SK-N-MC (cell line): ENCODE measurements at regions not wholly inside any gene's neighbourhood (a gene's known extent, or its start where the extent isn't known, plus 50 kb on each side); places are given as distances from the start of the nearest gene placed in this dataset.

Source experiments
- DNase-seq: peaks from one replicate; pipeline ENCODE4 v3.0.0-alpha.2; 2011; ENCODE audit warnings: low read depth, low spot score
- H3K27ac ChIP-seq: fragments of 200-600 bp; sonication (generic); 2 replicates; pipeline ENCODE4 v1.5.1; 2016; ENCODE audit warnings: mixed run types
- H3K36me3 ChIP-seq: fragments of 200-600 bp; sonication (generic); 2 replicates; pipeline ENCODE4 v1.6.1; 2017; ENCODE audit warnings: antibody characterized with exemption, low read length, mixed read lengths; ENCODE audit not compliant: insufficient read depth
- H3K4me3 ChIP-seq: fragments of 200-600 bp; sonication (generic); 2 replicates; pipeline ENCODE4 v1.5.1; 2016
- H3K9ac ChIP-seq: fragments of 200-600 bp; sonication (generic); 2 replicates; pipeline ENCODE4 v1.8.0; 2017; ENCODE audit warnings: mixed run types, mixed read lengths; ENCODE audit not compliant: insufficient read length
- H3K9me3 ChIP-seq: fragments of 200-600 bp; sonication (generic); 2 replicates; pipeline ENCODE4 v1.6.1; 2017; ENCODE audit warnings: low read depth, mild to moderate bottlenecking, antibody characterized with exemption, low read length, moderate library complexity, mixed read lengths
- EZH2 ChIP-seq: fragments of 200-600 bp; sonication (generic); IDR thresholded peaks from one replicate; pipeline ENCODE4 v1.6.1; 2017; ENCODE audit warnings: antibody characterized with exemption
- FOXP2 ChIP-seq: optimal IDR thresholded peaks from 2 replicates; pipeline ENCODE3; 2011; ENCODE audit warnings: mild to moderate bottlenecking, moderate library complexity; ENCODE audit not compliant: insufficient read depth; ENCODE audit errors: extremely low read length, control extremely low read depth
- POLR2AphosphoS5 ChIP-seq: IDR thresholded peaks from 2 replicates; pipeline ENCODE4 v1.6.1; 2012; ENCODE audit warnings: mild to moderate bottlenecking, low read depth, low read length, borderline replicate concordance

DNA sequence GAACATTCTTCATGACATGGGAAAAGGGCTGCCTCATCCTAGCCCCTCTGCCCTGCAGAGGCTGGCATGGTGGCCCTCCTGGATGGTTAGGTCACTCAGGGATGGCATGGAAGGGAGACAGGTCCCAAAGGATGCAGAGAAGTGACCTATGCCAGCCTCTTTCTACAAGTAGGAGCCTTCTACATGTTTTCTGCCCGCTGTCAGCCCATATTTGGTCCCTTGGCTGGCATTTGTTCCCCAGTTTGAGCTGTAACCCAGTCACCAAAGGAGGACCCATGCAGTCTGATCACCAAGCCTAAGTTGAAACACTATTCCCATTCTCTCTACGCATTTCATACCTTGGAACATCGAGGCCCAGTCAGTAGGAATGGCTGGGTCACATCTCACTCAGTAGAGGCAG is 95.4 kb downstream of the PJA1 start:
- H3K9ac ChIP-seq = no peak overlapping the region
- DNase-seq = no peak
- H3K36me3 ChIP-seq = no peaks in the 10 kb centered on the region
- TF ChIP-seq POLR2AphosphoS5 = no peak
- TF ChIP-seq FOXP2 = no peak
- no peak for TF ChIP-seq EZH2
- H3K9me3 ChIP-seq = no peaks in the 10 kb centered on the region
- H3K4me3 ChIP-seq = no peak overlapping the region
- H3K27ac ChIP-seq = no peak overlapping the region

DNA sequence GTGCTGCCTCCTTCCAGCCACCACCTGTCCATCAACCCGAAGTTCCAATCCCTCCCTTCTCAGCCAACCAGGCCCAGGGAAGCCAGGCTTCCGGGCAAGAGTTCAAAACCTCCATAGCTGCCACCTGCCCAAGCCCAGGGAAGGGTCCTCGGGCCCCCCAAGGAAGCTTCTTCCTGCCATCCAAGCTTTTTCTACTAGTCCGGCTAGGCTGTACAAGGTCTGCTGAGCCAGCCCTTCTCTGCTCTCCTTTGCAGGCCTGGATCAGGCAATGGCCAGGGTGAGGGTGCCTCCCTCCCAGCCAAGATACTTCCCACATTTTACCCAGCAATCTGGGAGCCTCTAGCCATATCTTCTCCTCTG is 96.2 kb downstream of the PJA1 start:
- TF ChIP-seq EZH2 = no peak
- TF ChIP-seq FOXP2 = no peak
- no peak for TF ChIP-seq POLR2AphosphoS5
- Histone ChIP-seq H3K36me3 (no peaks in the 10 kb centered on the region), H3K27ac (no peak overlapping the region)

DNA sequence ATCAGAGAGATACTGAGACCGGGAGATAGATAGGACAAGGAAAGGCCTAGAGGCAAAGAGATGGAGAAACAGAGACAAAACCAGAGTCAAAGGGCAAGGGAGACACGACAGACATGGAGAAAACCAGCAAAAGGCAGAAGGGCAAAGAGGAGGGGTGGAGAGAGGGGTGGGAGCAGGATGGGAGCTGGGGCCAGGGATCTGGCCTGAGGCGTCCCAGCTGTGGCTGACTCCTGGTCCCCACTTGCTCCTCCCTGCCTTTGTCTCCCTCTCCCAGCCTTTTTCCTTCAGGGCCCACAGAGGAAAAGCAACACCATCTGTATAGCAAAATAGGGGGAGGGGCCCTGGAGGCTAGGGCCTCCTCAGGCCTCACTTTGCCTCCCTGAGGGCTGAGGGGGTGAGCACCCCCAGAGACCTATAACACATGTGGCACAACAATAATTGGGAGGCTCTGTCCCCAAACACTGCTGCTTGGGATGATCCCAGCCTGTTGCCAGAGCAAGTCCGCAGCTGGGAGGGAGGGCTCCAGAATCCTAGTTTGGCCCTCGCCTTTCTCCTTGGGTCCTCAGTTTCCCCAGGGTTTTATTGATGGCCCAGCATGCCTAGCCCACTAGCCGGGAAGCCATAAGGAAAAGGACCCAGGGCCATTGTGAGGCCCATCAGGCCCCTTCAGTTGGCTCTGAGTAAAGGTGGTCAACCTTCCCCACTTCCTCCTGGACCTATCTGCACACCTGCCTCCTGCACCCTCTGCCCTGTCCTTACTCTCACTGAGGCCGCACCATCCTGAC is 96.8 kb downstream of the PJA1 start:
- no peak overlapping the region for H3K9ac ChIP-seq
- no peaks in the 10 kb centered on the region for H3K36me3 ChIP-seq
- no peak for TF ChIP-seq POLR2AphosphoS5
- no peak for TF ChIP-seq FOXP2
- TF ChIP-seq EZH2 = no peak
- no peak overlapping the region for H3K4me3 ChIP-seq
- H3K27ac ChIP-seq = no peak overlapping the region
- no peaks in the 10 kb centered on the region for H3K9me3 ChIP-seq
- no peak for DNase-seq

More for the DNA sequence above, 96.2 kb downstream of the PJA1 start:
- Histone ChIP-seq H3K9ac (no peak overlapping the region), H3K9me3 (no peaks in the 10 kb centered on the region), H3K4me3 (no peak overlapping the region)
- DNase-seq = no peak

DNA sequence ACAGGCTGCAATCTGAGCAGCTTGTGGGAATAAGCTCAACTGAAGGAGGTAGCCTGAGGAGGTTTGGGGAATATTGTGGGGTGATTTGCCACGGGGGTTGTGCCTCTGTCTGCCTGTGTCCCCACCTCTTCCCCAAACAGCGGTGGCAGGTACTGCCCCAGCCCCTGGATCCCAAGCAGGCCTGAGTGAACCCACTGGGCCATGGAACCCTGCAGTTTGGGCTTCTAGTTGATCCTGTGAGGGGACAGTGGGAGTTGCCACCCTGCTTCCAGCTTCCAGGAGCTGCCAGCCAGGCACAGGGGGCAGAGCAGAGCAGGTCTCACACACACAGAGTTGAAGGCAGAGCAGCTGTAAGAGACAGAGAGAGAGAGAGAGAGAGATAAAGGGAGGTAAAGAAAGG is 97.4 kb downstream of the PJA1 start:
- no peak for DNase-seq
- no peak overlapping the region for H3K27ac ChIP-seq
- no peak overlapping the region for H3K4me3 ChIP-seq
- no peak overlapping the region for H3K9ac ChIP-seq
- H3K36me3 ChIP-seq = no peaks in the 10 kb centered on the region
- TF ChIP-seq EZH2 (no peak), POLR2AphosphoS5 (no peak), FOXP2 (no peak)
- H3K9me3 ChIP-seq = no peaks in the 10 kb centered on the region

DNA sequence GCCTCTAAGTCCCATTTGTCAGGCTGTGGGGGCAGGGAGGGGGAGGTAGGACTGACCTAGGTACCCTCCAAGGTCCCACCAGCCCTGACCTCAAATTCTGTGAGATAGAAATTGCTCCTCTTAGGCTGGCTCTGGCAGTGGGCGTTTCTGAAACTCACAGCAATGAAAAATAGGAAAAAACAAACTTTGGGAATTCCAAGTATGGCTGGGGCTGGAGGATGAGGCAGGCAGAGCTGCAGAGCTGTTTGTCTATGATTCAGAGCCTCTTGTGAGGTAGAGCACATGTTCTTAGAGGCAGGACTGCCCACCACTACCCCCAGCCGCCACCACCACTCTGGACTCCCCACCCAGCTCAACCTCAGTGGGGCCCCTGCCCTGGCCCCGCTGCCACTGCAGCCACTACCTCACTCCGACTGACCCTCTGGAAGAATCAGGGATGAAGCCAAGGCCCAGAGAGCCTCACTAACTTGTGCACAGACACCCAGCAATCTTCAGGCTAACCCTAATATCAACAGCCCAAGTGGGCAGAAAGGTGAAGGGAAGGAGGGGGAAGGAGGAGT is 98.2 kb downstream of the PJA1 start:
- Histone ChIP-seq H3K9ac (no peak overlapping the region), H3K36me3 (no peaks in the 10 kb centered on the region), H3K9me3 (no peaks in the 10 kb centered on the region), H3K27ac (no peak overlapping the region), H3K4me3 (no peak overlapping the region)
- no peak for DNase-seq
- TF ChIP-seq EZH2 = no peak
- no peak for TF ChIP-seq POLR2AphosphoS5
- TF ChIP-seq FOXP2 = no peak

DNA sequence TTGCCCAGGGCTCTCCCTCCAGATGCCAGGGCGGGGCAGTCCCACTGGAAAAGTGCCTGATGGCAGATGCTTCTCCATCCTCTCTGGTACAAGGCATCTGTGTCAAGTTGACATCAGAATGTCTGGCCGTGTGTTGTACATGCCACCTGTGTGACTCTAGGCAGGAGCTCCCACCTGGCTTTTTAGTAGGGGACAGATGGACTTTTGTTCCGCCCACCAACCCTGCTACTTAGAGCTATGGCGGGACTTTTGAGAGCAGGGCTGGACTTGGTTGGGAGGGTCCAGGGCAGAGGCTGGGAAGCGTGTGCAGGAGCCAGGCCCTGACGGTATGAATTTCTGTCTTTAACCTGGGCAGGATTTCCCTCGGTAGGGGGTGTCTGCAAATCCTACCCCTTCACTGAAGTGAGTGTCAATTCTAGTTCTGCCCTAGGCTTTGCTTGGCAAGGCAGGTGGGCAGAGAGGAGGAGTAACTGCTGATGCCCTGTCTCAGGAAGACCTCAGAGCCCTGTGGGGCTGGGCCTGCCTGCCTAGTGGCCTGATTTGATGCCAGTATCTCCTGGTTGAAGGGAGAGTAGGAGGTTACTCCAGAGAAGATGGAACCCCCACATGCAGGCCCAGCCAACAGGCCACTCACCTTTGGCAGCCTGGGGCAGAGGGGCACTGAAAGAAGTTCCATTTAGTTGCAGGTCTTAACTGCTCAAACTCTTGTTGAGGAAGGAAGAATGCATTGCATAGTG is 99.1 kb downstream of the PJA1 start:
- Histone ChIP-seq H3K9ac (no peak overlapping the region), H3K4me3 (no peak overlapping the region), H3K27ac (no peak overlapping the region), H3K9me3 (no peaks in the 10 kb centered on the region), H3K36me3 (no peaks in the 10 kb centered on the region)
- no peak for DNase-seq
- TF ChIP-seq EZH2 = no peak
- no peak for TF ChIP-seq FOXP2
- TF ChIP-seq POLR2AphosphoS5 = no peak

DNA sequence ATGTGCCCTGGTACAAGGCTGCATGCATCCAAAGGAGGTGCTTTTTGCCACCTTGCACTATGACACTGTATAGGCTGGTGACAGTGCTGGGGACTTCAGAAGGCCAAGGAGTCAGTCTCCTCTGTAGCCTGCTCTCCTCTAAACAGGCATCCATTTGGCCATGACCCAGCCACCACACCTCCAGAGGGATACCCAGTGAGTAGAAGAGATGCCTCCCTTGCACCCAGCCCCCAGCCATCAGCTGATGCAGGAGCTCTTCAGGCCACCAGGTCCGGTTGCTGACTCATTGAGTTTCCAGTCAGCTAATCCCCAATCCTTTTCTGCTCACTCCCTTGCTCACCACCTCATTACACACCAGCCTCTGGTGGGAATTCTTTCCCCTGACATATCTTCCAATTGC is 99.8 kb downstream of the PJA1 start:
- DNase-seq = no peak
- no peaks in the 10 kb centered on the region for H3K9me3 ChIP-seq
- H3K36me3 ChIP-seq = no peaks in the 10 kb centered on the region
- no peak overlapping the region for H3K27ac ChIP-seq
- H3K4me3 ChIP-seq = no peak overlapping the region
- no peak for TF ChIP-seq POLR2AphosphoS5
- TF ChIP-seq FOXP2 = no peak
- no peak for TF ChIP-seq EZH2
- H3K9ac ChIP-seq = no peak overlapping the region

DNA sequence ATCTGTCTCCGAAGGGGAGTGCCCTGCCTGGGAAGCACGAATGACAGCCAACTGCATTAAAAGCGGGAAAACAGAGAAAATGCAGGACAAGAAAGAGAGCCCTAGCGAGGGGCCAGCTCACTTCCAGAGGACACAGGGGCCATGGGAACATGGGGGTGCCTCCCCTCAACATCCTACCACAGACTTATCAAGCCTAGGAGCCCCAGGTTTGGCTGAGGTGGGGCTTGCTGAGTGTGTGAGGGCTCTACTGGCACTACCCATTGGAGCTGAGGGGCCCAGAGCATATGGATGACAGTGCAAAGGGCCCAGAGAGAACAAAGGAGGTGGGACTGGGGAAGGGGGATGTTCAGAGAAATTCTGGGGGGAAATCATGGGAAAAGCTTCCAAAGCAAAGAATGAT is 101.8 kb downstream of the PJA1 start:
- TF ChIP-seq EZH2 = no peak
- no peak for TF ChIP-seq POLR2AphosphoS5
- TF ChIP-seq FOXP2 = no peak
- no peak overlapping the region for H3K4me3 ChIP-seq
- no peak overlapping the region for H3K9ac ChIP-seq
- no peaks in the 10 kb centered on the region for H3K9me3 ChIP-seq
- H3K36me3 ChIP-seq = no peaks in the 10 kb centered on the region
- DNase-seq = no peak
- H3K27ac ChIP-seq = no peak overlapping the region

DNA sequence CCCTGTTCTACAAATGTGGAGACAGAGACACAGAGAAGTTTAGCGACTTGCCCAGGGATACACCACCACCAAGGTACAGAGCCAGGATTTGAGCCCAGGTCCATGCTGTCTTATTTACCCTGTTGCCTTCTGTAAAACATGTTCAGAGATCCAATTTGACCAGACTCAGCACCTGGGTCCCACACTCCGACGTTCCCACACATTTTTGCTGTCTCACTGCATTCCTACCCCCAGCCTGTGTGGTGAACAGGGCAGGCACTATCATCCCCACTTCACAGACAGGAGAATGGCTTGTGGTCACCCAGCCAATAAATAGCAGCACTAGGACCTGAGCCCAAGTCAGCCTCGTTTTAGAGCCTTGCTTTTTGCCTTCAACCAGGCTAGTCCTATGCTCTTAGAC is 102.8 kb downstream of the PJA1 start:
- H3K27ac ChIP-seq = no peak overlapping the region
- no peak overlapping the region for H3K9ac ChIP-seq
- no peak overlapping the region for H3K4me3 ChIP-seq
- TF ChIP-seq POLR2AphosphoS5 (no peak), EZH2 (no peak), FOXP2 (no peak)
- H3K9me3 ChIP-seq = no peaks in the 10 kb centered on the region
- H3K36me3 ChIP-seq = no peaks in the 10 kb centered on the region
- no peak for DNase-seq
